ENCODE measurements at regions not wholly inside any gene's neighbourhood (a gene's known extent, or its start where the extent isn't known, plus 50 kb on each side); places are given as distances from the start of the nearest gene placed in this dataset.
"Not testable (repeated sequence)": the region's sequence is repeated elsewhere in the genome, so short reads cannot be mapped to it uniquely, and the experiment has no call there.

DNA sequence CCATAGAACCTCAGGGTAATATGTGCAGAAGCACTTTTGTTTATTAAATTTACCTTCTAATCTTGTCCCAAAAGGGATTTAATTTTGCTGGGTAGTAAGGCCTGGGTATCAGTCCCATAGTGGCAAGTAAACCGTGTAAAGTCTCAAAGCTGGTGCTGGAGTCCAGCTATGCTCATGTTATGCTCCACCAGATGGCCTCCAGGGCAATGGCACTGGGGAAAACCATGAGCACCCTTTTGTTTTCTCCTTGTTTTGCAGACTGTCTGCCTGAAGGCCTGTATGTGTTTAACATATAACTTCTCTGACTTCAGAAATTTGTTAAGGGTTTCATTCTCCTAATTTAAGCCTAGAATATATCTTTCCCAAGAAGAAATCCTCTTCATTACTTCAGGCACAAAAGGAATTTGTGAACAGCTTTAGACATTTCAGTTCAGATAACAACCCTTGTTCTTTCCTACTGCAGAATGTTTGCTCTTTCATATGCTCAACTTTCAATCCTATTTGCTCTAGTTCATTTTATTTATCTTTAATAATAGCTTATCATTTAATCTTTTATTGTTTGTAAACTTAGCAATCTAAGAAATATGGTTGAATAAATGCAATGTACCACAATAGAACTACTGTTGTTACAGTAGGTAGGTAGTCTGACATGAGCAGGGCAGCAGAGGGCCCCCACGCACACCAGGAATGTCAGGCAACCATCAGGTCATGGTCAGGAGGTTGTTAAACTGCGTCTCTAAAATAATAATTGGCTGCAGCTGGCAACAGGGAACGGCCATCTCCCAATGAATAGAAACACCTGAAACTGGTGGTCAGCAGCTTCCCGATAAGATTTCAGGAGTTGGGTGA, 162.8 kb downstream of the TENT5A start:
- POLR2A ChIA-PET, result no interaction called here
- Histone ChIP-seq H3K27ac (ENCODE audit: low read length) (no peak overlapping the region), H3K9me3 (ENCODE audit: control insufficient read depth, insufficient read depth, low read depth, low read length) (no peaks in the 10 kb centered on the region), H3K4me1 (ENCODE audit: control insufficient read depth, insufficient read depth, low read length) (no peaks in the 10 kb centered on the region), H3K27me3 (ENCODE audit: control insufficient read depth, insufficient read depth, low read length) (no peaks in the 10 kb centered on the region), H3K4me3 (ENCODE audit: low read depth in 2 of 2, low read length in 2 of 2) (no peak overlapping the region), H3K36me3 (ENCODE audit: control insufficient read depth, insufficient read depth, low read length) (no peaks in the 10 kb centered on the region)
- CTCF ChIA-PET, result no interaction called here
- in situ Hi-C loops (cut with HindIII; ENCODE audit: low pct_unique_long_range_greater_than_20kb, low sequenced_read_pairs) (no loop called here), intact Hi-C loops (cut with micrococcal nuclease; ENCODE audit: unreplicated experiment) (no loop called here)
- TF ChIP-seq, protein P1, sequence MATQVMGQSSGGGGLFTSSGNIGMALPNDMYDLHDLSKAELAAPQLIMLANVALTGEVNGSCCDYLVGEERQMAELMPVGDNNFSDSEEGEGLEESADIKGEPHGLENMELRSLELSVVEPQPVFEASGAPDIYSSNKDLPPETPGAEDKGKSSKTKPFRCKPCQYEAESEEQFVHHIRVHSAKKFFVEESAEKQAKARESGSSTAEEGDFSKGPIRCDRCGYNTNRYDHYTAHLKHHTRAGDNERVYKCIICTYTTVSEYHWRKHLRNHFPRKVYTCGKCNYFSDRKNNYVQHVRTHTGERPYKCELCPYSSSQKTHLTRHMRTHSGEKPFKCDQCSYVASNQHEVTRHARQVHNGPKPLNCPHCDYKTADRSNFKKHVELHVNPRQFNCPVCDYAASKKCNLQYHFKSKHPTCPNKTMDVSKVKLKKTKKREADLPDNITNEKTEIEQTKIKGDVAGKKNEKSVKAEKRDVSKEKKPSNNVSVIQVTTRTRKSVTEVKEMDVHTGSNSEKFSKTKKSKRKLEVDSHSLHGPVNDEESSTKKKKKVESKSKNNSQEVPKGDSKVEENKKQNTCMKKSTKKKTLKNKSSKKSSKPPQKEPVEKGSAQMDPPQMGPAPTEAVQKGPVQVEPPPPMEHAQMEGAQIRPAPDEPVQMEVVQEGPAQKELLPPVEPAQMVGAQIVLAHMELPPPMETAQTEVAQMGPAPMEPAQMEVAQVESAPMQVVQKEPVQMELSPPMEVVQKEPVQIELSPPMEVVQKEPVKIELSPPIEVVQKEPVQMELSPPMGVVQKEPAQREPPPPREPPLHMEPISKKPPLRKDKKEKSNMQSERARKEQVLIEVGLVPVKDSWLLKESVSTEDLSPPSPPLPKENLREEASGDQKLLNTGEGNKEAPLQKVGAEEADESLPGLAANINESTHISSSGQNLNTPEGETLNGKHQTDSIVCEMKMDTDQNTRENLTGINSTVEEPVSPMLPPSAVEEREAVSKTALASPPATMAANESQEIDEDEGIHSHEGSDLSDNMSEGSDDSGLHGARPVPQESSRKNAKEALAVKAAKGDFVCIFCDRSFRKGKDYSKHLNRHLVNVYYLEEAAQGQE (IDR thresholded peaks at IDR 0.05; ENCODE audit: insufficient read depth in 1 of 2, low read depth in 2 of 2, low read length in 1 of 2), result no peak
- TF ChIP-seq TCF7L2 (IDR thresholded peaks at IDR 0.05; ENCODE audit: low read depth, low read length) (no peak), SIN3A (IDR thresholded peaks at IDR 0.05; ENCODE audit: borderline replicate concordance, insufficient read depth, low read depth, low read length) (no peak), POLR2AphosphoS5 (IDR thresholded peaks at IDR 0.05; ENCODE audit: low read depth, low read length) (no peak)
- TF ChIP-seq, protein P2, sequence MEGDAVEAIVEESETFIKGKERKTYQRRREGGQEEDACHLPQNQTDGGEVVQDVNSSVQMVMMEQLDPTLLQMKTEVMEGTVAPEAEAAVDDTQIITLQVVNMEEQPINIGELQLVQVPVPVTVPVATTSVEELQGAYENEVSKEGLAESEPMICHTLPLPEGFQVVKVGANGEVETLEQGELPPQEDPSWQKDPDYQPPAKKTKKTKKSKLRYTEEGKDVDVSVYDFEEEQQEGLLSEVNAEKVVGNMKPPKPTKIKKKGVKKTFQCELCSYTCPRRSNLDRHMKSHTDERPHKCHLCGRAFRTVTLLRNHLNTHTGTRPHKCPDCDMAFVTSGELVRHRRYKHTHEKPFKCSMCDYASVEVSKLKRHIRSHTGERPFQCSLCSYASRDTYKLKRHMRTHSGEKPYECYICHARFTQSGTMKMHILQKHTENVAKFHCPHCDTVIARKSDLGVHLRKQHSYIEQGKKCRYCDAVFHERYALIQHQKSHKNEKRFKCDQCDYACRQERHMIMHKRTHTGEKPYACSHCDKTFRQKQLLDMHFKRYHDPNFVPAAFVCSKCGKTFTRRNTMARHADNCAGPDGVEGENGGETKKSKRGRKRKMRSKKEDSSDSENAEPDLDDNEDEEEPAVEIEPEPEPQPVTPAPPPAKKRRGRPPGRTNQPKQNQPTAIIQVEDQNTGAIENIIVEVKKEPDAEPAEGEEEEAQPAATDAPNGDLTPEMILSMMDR (IDR thresholded peaks at IDR 0.05), result no peak
- no peak for ATAC-seq
- no peak for DNase-seq (ENCODE audit: low read depth, low spot score)
- BruUV-seq (replicated peaks), result no TSS peak

DNA sequence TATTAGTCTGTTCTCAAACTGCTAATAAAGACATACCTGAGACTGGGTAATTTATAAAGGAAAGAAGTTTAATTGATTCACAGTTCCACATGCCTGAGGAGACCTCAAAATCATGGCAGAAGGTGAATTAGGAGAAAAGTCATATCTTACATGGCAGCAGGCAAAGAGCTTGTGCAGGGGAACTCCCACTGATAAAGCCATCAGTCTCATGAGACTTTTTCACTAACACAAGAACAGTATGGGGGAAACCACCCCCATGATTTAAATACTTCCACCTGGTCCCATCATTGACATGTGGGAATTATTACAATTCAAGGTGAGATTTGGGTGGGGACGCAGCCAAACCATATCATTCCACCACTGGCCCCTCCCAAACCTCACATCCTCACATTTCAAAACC, 166.8 kb downstream of the TENT5A start:
- BruUV-seq (replicated peaks); H3K9me3 ChIP-seq (ENCODE audit: control insufficient read depth, insufficient read depth, low read depth, low read length); H3K27ac ChIP-seq (ENCODE audit: low read length); DNase-seq (ENCODE audit: low read depth, low spot score); H3K4me1 ChIP-seq (ENCODE audit: control insufficient read depth, insufficient read depth, low read length); in situ Hi-C loops (cut with HindIII; ENCODE audit: low pct_unique_long_range_greater_than_20kb, low sequenced_read_pairs); ATAC-seq; CTCF ChIA-PET; H3K36me3 ChIP-seq (ENCODE audit: control insufficient read depth, insufficient read depth, low read length); H3K27me3 ChIP-seq (ENCODE audit: control insufficient read depth, insufficient read depth, low read length); POLR2A ChIA-PET; H3K4me3 ChIP-seq (ENCODE audit: low read depth in 2 of 2, low read length in 2 of 2); intact Hi-C loops (cut with micrococcal nuclease; ENCODE audit: unreplicated experiment): not testable (repeated sequence)

DNA sequence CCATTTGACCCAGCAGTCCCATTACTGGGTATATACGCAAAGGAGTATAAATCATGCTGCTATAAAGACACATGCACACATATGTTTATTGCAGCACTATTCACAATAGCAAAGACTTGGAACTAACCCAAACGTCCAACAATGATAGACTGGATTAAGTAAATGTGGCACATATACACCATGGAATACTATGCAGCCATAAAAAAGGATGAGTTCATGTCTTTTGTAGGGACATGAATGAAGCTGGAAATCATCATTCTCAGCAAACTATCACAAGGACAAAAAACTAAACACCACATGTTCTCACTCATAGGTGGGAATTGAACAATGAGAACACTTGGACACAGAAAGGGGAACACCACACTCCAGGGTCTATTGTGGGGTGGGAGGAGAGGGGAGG, 168.3 kb downstream of the TENT5A start:
- H3K27me3 ChIP-seq (ENCODE audit: control insufficient read depth, insufficient read depth, low read length); intact Hi-C loops (cut with micrococcal nuclease; ENCODE audit: unreplicated experiment); H3K36me3 ChIP-seq (ENCODE audit: control insufficient read depth, insufficient read depth, low read length); H3K9me3 ChIP-seq (ENCODE audit: control insufficient read depth, insufficient read depth, low read depth, low read length); H3K4me3 ChIP-seq (ENCODE audit: low read depth in 2 of 2, low read length in 2 of 2); CTCF ChIA-PET; DNase-seq (ENCODE audit: low read depth, low spot score); POLR2A ChIA-PET; ATAC-seq; H3K27ac ChIP-seq (ENCODE audit: low read length); in situ Hi-C loops (cut with HindIII; ENCODE audit: low pct_unique_long_range_greater_than_20kb, low sequenced_read_pairs); H3K4me1 ChIP-seq (ENCODE audit: control insufficient read depth, insufficient read depth, low read length); BruUV-seq (replicated peaks): not testable (repeated sequence)
